ENCODE measurements at regions not wholly inside any gene's neighbourhood (a gene's known extent, or its start where the extent isn't known, plus 50 kb on each side); places are given as distances from the start of the nearest gene placed in this dataset.

DNA sequence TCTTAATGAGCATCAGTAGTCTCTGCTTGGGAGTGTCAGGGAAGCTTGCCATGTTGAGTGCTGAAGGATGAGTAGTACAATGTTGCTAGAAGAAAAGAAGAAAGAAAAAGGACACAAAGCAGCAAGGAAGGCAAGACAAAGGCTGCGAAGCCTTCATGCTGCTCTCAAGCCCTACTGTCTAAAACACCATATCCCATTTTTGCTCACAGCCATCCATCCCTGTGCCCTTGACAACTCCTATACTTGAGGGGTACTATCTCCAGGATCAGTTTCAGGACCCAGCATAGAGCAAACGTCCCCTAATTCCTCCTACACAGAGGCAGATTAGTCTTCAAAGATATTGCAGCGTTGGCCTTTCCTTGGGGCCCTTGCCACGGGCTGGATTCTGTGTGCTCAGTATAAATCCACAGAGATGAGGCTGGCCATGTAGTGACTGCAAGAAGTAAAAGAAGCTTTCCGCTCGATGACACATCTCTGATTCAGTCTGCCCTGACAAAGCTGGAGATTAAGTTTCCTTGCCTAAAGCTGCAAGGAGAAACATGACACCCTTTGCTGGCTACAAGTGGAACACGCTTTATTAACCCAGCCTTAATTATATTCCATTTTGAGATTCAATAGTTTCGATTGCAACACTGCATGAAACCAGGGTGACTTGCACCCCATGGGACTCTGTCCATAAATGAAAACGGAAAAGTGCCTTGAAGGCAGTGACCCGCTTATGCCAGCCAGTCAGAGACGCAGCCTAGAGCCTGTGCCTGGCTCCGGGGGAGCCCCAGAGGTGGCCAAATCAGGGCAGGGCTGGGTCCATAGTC lies 304.6 kb downstream of the ACTL7B start:
- TF ChIP-seq, protein P1, sequence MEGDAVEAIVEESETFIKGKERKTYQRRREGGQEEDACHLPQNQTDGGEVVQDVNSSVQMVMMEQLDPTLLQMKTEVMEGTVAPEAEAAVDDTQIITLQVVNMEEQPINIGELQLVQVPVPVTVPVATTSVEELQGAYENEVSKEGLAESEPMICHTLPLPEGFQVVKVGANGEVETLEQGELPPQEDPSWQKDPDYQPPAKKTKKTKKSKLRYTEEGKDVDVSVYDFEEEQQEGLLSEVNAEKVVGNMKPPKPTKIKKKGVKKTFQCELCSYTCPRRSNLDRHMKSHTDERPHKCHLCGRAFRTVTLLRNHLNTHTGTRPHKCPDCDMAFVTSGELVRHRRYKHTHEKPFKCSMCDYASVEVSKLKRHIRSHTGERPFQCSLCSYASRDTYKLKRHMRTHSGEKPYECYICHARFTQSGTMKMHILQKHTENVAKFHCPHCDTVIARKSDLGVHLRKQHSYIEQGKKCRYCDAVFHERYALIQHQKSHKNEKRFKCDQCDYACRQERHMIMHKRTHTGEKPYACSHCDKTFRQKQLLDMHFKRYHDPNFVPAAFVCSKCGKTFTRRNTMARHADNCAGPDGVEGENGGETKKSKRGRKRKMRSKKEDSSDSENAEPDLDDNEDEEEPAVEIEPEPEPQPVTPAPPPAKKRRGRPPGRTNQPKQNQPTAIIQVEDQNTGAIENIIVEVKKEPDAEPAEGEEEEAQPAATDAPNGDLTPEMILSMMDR (IDR thresholded peaks at IDR 0.05) = no peak
- ATAC-seq (ENCODE audit: low FRiP score) (peak; percentile 76), DNase-seq (ENCODE audit: low spot score) (no peak)

DNA sequence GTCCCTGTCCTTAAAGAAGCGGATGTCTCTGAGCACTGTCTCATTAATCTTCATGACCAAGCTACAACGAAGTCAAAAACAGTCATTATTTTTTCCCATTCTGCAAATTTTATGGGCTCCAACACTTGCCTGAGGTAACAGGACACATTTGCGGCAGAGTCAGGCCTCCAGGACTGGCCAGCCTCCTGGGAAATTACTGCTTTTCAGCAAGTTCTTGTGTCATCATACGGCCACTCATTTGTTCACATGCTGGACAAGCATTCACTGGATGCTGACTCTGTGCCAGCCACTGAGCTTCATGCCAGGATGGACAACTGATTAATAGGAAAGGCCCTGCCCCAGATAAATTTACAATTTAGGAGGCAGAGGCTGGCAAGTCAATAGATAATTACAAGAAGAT lies 305.7 kb downstream of the ACTL7B start:
- DNase-seq (ENCODE audit: low spot score) = no peak

DNA sequence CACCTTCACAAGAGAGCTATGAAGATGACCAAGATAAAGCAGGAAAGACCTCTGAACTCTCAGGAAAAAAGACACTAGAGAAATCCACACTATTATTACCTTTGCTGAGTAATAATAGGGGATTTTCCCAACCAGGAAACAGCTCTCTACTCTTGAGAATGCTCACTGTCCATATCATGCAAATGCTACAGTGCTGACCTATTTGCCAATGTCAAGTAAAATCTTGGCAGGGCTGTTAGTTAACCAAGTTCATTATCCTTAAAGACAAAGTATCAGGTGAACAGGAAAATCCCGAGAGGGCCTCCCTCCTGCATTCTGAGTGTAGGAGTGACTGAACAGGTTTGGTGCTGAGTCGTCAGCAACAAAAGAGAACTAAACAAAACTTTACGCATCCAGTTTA lies 306.6 kb downstream of the ACTL7B start:
- TF ChIP-seq, protein P1 (IDR thresholded peaks at IDR 0.05) = no peak
- ATAC-seq (ENCODE audit: low FRiP score) (no peak), DNase-seq (ENCODE audit: low spot score) (no peak)

More for the DNA sequence above, 305.7 kb downstream of the ACTL7B start:
- no peak for ATAC-seq (ENCODE audit: low FRiP score)
- TF ChIP-seq, protein P1 (IDR thresholded peaks at IDR 0.05) = no peak

DNA sequence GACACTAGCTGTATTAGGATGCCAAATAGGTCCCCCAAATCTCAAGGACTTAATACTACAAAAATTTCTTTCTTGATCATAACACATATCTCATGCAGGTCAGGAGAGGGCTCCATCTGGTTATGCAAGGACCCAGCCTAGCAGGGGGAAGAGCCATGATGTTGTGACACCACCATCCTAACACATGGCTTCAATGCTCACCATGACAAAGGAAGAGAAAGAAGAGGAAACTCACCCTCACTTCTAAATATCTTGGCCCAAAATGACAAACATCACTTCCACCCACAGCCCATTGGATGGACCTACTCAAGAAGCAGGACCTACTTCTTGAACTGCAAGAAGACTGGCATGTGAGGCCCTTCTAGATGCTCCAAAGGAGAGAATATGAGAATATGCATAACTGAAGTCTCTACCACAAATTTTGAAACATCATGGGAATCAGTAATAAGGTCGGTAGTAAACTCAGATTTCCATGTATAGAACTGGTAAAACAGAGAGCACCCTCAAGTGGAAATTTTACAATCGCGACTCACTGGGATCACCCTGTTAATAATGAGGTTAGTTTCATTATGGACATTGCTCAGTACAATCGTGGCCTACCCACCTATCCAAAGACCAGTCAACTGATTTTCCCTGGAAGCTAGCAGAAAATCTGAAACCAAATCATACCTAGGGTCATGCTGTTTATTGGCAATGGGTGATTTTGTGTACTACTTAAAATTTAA lies 308.2 kb downstream of the ACTL7B start:
- DNase-seq (ENCODE audit: low spot score) (no peak), ATAC-seq (ENCODE audit: low FRiP score) (no peak)
- TF ChIP-seq, protein P1 (IDR thresholded peaks at IDR 0.05) = no peak

DNA sequence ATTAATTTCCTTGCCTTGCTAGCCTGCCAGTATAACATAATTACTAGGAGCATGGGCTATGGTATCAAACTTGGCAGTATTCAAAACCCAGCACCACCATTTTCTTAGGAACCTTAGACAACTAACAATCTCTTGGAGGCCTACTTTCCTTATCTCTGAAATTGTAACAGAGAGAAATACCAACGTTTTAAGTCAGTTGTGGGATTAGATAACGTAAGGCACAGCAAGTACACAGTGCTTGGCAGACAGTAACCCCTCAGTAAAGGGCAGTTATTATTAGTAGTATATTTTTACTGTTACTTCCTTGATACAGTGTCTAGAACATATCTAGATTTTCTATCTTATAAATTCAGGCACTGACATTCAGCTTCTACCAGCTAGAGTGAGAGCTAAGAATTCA lies 309.6 kb downstream of the ACTL7B start:
- ATAC-seq (ENCODE audit: low FRiP score) (no peak), DNase-seq (ENCODE audit: low spot score) (no peak)
- TF ChIP-seq, protein P1 (IDR thresholded peaks at IDR 0.05) = no peak

DNA sequence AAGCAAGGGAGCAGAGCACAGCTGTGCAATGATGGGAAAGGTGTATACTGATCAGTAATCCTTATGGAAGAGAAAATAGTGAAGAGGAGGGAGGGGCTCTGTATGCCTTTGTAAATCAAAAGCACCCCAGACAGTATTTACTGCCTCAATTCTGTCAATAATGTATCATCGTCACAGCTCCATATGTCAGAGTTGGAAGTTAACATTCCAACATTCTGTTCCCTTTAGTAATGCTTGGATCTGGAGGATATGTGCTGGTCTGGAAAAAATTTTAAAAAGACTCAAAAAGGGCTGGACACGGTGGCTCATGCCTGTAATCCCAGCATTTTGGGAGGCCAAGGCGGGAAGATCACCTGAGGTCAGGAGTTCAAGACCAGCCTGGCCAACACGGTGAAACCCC lies 310.4 kb downstream of the ACTL7B start:
- TF ChIP-seq, protein P1 (IDR thresholded peaks at IDR 0.05) = no peak
- DNase-seq (ENCODE audit: low spot score) = no peak
- no peak for ATAC-seq (ENCODE audit: low FRiP score)
